ENCODE measurements at regions not wholly inside any gene's neighbourhood (a gene's known extent, or its start where the extent isn't known, plus 50 kb on each side); places are given as distances from the start of the nearest gene placed in this dataset.

DNA sequence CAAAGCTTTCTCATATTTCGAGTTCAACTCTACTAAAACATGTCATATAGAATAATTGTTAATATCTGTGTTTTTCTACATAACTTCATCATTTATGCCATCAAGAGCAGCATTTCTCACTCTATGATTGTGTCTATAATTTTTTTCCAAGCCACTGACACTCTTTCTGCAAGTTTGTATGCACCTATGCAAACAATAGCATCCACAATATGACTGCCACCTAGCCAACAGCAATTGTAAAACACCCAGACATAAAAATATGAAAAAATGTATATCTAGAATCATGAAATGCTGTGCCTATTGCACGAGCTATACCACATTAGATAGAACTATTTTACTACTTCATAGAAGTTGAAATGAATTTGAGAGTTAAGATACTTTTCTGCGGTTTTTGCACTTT lies 286.5 kb upstream of the MARCKS start (continued):
- TF ChIP-seq, protein P1, sequence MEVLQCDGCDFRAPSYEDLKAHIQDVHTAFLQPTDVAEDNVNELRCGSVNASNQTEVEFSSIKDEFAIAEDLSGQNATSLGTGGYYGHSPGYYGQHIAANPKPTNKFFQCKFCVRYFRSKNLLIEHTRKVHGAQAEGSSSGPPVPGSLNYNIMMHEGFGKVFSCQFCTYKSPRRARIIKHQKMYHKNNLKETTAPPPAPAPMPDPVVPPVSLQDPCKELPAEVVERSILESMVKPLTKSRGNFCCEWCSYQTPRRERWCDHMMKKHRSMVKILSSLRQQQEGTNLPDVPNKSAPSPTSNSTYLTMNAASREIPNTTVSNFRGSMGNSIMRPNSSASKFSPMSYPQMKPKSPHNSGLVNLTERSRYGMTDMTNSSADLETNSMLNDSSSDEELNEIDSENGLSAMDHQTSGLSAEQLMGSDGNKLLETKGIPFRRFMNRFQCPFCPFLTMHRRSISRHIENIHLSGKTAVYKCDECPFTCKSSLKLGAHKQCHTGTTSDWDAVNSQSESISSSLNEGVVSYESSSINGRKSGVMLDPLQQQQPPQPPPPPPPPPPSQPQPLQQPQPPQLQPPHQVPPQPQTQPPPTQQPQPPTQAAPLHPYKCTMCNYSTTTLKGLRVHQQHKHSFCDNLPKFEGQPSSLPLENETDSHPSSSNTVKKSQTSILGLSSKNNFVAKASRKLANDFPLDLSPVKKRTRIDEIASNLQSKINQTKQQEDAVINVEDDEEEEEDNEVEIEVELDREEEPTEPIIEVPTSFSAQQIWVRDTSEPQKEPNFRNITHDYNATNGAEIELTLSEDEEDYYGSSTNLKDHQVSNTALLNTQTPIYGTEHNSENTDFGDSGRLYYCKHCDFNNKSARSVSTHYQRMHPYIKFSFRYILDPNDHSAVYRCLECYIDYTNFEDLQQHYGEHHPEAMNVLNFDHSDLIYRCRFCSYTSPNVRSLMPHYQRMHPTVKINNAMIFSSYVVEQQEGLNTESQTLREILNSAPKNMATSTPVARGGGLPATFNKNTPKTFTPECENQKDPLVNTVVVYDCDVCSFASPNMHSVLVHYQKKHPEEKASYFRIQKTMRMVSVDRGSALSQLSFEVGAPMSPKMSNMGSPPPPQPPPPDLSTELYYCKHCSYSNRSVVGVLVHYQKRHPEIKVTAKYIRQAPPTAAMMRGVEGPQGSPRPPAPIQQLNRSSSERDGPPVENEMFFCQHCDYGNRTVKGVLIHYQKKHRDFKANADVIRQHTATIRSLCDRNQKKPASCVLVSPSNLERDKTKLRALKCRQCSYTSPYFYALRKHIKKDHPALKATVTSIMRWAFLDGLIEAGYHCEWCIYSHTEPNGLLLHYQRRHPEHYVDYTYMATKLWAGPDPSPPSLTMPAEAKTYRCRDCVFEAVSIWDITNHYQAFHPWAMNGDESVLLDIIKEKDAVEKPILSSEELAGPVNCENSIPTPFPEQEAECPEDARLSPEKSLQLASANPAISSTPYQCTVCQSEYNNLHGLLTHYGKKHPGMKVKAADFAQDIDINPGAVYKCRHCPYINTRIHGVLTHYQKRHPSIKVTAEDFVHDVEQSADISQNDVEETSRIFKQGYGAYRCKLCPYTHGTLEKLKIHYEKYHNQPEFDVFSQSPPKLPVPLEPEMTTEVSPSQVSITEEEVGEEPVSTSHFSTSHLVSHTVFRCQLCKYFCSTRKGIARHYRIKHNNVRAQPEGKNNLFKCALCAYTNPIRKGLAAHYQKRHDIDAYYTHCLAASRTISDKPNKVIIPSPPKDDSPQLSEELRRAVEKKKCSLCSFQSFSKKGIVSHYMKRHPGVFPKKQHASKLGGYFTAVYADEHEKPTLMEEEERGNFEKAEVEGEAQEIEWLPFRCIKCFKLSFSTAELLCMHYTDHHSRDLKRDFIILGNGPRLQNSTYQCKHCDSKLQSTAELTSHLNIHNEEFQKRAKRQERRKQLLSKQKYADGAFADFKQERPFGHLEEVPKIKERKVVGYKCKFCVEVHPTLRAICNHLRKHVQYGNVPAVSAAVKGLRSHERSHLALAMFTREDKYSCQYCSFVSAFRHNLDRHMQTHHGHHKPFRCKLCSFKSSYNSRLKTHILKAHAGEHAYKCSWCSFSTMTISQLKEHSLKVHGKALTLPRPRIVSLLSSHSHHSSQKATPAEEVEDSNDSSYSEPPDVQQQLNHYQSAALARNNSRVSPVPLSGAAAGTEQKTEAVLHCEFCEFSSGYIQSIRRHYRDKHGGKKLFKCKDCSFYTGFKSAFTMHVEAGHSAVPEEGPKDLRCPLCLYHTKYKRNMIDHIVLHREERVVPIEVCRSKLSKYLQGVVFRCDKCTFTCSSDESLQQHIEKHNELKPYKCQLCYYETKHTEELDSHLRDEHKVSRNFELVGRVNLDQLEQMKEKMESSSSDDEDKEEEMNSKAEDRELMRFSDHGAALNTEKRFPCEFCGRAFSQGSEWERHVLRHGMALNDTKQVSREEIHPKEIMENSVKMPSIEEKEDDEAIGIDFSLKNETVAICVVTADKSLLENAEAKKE (CRISPR knock-in tag; IDR thresholded peaks at IDR 0.05): no peak
- no peak for TF ChIP-seq JUNB (IDR thresholded peaks at IDR 0.05; ENCODE audit: unreplicated experiment)

GRCh38 chr6:113574147-113574546 lies 283.0 kb upstream of the MARCKS start:
- no peak overlapping the region for H3K4me3 ChIP-seq
- H3K4me1 ChIP-seq (ENCODE audit: insufficient read depth): no peaks in the 10 kb centered on the region
- H3K9me2 ChIP-seq (ENCODE audit: insufficient read depth): no peaks in the 10 kb centered on the region
- no peak for TF ChIP-seq ZNF331 (CRISPR knock-in tag; IDR thresholded peaks at IDR 0.05; ENCODE audit: low read depth)
- no peak for TF ChIP-seq STAT1 (IDR thresholded peaks at IDR 0.05; ENCODE audit: unreplicated experiment)
- TF ChIP-seq, protein P2, sequence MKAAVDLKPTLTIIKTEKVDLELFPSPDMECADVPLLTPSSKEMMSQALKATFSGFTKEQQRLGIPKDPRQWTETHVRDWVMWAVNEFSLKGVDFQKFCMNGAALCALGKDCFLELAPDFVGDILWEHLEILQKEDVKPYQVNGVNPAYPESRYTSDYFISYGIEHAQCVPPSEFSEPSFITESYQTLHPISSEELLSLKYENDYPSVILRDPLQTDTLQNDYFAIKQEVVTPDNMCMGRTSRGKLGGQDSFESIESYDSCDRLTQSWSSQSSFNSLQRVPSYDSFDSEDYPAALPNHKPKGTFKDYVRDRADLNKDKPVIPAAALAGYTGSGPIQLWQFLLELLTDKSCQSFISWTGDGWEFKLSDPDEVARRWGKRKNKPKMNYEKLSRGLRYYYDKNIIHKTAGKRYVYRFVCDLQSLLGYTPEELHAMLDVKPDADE (IDR thresholded peaks at IDR 0.05): no peak
- TF ChIP-seq POLR2AphosphoS5 (IDR thresholded peaks at IDR 0.05; ENCODE audit: low read depth): no peak
- TF ChIP-seq, protein P3, sequence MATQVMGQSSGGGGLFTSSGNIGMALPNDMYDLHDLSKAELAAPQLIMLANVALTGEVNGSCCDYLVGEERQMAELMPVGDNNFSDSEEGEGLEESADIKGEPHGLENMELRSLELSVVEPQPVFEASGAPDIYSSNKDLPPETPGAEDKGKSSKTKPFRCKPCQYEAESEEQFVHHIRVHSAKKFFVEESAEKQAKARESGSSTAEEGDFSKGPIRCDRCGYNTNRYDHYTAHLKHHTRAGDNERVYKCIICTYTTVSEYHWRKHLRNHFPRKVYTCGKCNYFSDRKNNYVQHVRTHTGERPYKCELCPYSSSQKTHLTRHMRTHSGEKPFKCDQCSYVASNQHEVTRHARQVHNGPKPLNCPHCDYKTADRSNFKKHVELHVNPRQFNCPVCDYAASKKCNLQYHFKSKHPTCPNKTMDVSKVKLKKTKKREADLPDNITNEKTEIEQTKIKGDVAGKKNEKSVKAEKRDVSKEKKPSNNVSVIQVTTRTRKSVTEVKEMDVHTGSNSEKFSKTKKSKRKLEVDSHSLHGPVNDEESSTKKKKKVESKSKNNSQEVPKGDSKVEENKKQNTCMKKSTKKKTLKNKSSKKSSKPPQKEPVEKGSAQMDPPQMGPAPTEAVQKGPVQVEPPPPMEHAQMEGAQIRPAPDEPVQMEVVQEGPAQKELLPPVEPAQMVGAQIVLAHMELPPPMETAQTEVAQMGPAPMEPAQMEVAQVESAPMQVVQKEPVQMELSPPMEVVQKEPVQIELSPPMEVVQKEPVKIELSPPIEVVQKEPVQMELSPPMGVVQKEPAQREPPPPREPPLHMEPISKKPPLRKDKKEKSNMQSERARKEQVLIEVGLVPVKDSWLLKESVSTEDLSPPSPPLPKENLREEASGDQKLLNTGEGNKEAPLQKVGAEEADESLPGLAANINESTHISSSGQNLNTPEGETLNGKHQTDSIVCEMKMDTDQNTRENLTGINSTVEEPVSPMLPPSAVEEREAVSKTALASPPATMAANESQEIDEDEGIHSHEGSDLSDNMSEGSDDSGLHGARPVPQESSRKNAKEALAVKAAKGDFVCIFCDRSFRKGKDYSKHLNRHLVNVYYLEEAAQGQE (IDR thresholded peaks at IDR 0.05; ENCODE audit: unreplicated experiment): no peak
- TF ChIP-seq NANOG (IDR thresholded peaks at IDR 0.05; ENCODE audit: borderline replicate concordance): no peak
- no peak for TF ChIP-seq CREB1 (CRISPR knock-in tag; IDR thresholded peaks at IDR 0.05; ENCODE audit: low read depth)
- Mint-ChIP-seq H3K4me3 (no peak overlapping the region), H3K4me1 (peaks cover 3% of the 10 kb centered on the region; the same call in 2 of the 3 replicates), H3K36me3 (ENCODE audit: low read depth) (peaks cover 9% of the 10 kb centered on the region; the same call in 1 of the 3 replicates), H3K9me3 (peaks cover 8% of the 10 kb centered on the region; the same call in 2 of the 3 replicates), H3K27me3 (ENCODE audit: insufficient read depth, low read depth, poor library complexity) (no peaks in the 10 kb centered on the region), H3K27ac (no peak overlapping the region)
- H3K79me2 ChIP-seq (replicated peaks; ENCODE audit: insufficient read depth): no peaks in the 10 kb centered on the region
- DNase-seq (ENCODE audit: low spot score): no peak
- H2AFZ ChIP-seq: no peak overlapping the region
- H3K27ac ChIP-seq (ENCODE audit: low read depth): no peak overlapping the region
- ATAC-seq: no peak
- H4K20me1 ChIP-seq (replicated peaks; ENCODE audit: insufficient read depth): no peaks in the 10 kb centered on the region
- H3K27me3 ChIP-seq (ENCODE audit: insufficient read depth): no peaks in the 10 kb centered on the region
- H3F3A ChIP-seq (replicated peaks; ENCODE audit: low read depth): no peaks in the 10 kb centered on the region
- no peaks in the 10 kb centered on the region for H3K36me3 ChIP-seq (ENCODE audit: insufficient read depth)
- no peak overlapping the region for H3K4me2 ChIP-seq
